Daoy (cell line): ENCODE measurements at regions not wholly inside any gene's neighbourhood (a gene's known extent, or its start where the extent isn't known, plus 50 kb on each side); places are given as distances from the start of the nearest gene placed in this dataset.

ENCODE experiments used
- DNase-seq: peaks from one replicate; pipeline ENCODE4 v3.0.0-alpha.2; 2015; ENCODE audit warnings: low read depth

- DNase-seq: no peak
These were observed 116.6 kb upstream of the PROX1 start for GRCh38 chr1:213871179-213871578.

GRCh38 chr1:213874789-213875188 is 113.0 kb upstream of the PROX1 start:
- no peak for DNase-seq

- DNase-seq: no peak
These were observed 111.2 kb upstream of the PROX1 start for GRCh38 chr1:213876531-213876930.

DNA sequence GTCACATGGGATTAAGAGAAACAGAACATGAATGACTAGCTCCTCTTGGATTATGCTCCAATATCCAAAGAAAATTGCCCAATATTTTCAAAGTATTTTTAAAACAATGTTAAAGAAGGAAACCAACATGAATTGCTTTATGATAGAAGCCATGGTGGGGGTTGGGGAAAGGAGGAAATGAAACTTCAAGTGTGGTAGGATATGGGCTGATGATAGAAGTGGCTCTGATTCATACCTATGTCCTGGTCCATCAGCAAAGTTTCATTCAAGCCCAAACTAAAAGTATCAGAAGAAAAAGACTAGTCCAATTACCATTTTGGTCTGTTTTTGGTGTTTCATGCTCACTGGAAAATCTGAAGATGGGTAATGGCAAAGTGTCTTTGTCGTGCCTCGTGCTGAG is 104.2 kb upstream of the PROX1 start:
- DNase-seq: no peak

DNA sequence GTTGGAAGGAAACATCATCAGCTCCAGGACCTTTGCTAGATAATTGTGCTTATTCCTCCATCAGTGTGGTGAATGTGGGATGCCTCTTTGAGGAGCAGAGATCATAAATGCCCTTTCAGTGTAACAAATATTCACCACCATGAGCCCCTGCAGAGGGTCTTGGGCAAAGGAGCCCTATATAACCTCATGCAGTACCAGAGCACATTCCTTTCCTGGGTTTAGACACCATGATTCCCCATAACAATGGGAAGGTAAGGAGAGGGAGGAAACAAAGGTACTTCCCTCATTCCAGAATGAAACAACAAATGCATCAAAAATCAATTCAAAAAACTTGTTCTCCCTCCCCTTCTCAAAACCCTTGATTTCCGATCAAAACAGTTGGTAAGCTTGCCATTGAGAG is 103.4 kb upstream of the PROX1 start:
- no peak for DNase-seq

DNA sequence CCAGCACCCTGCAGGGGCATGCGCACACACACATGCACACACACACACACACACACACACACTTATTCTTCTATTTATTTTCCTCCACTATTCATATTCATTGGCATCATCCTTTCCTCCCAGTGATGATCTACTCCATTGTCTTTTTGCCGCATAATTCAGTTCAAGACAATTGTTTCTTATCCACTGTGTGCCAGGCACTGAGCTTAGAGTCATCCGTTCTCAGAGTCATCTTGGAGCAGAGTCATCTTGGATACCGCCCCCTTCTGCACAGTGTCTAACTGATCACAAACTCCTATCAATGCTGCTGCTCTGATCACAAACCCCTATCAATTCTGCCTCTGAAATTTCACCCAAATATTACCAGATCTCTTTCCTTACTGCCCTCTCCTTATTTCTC is 102.8 kb upstream of the PROX1 start:
- DNase-seq: no peak

GRCh38 chr1:213887842-213888241 is 99.9 kb upstream of the PROX1 start:
- DNase-seq: no peak

GRCh38 chr1:213891989-213892902 is 95.5 kb upstream of the PROX1 start:
- DNase-seq: no peak

- DNase-seq: no peak
These were observed 89.1 kb upstream of the PROX1 start for GRCh38 chr1:213898684-213899083.

DNA sequence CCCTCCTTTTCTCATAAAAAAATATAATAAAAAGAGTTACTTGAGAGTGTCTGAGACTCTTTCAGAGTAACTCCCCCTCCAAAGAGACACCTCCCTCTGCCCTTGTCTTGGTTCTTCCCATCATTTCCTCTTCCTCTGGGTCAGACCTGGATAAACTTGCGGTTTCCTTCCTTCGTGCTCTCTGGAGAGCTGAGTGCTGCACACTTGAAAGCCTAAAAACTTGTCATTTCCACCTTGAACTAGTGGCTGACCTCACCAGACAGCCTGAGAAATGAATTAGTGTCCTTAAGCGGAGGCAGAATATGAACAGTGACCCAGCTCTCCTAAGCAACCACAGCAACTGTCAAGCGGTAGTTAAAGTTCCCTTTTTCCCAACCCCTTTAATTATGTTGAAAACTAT is 88.4 kb upstream of the PROX1 start:
- DNase-seq: no peak

DNA sequence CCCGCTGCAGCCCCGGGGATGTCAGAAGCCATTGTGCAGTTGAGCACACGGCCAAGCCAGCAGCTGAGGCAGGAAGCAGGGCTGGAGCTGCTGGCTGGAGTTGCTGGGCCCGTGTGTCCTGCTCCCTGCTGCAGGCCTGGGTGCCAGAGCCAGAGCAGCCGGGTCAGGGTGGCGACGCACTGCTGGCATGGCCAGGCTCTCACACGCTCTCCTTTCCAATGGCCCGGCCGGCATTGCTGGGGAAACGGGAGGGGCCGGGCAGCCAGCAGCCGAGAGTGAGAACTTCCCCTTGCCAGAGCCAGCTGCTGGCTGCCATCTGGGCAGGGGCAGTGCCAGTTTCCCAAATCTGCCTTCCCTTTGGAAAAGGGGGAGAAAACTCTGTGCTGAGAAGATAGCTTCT is 82.4 kb upstream of the PROX1 start:
- DNase-seq: peak; percentile 29

DNA sequence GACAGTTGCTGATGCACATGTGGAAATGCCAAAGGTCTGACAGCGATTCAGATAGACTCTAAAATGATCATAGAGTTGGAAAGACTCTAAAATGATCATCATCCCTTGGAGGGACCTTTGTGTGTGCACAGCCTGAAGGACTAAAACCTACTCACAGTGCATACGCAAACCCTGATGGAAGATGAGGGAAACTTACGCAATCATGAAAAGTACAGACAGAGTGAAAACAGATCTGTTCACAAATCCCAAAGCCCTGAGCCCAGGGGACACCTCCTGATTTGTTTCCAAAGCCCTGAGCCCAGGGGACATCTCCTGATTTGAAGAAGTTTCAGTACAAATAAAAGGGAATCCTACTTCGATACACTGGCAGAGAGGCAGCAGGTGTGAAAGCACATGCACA is 79.3 kb upstream of the PROX1 start:
- DNase-seq: no peak

DNA sequence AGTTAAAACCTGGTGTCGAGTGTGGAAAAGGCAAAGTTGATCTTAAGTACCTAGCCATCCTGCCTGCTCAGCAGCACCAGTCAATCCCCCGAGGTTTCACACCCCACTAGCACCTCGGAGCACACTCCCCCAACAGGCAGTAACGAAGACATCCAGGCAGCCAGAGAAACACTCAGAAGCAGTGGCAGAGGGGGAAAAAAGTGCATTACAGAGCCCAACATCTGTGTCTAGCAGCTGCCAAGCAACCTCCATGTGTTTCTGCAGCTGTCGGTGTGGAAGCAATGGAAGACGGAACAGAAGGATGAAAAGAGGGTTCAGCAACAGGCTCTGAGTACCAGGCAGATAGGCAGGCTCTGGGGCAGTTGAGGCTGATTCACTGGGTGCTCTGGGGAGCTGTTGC is 73.4 kb upstream of the PROX1 start:
- no peak for DNase-seq

GRCh38 chr1:213921311-213921710 is 66.5 kb upstream of the PROX1 start:
- no peak for DNase-seq

- no peak for DNase-seq
These were observed 66.1 kb upstream of the PROX1 start for GRCh38 chr1:213921712-213922111.

- no peak for DNase-seq
These were observed 62.1 kb upstream of the PROX1 start for GRCh38 chr1:213925531-213926182.

GRCh38 chr1:213927846-213928245 is 59.9 kb upstream of the PROX1 start:
- no peak for DNase-seq

GRCh38 chr1:213929398-213929797 is 58.4 kb upstream of the PROX1 start:
- DNase-seq: no peak

DNA sequence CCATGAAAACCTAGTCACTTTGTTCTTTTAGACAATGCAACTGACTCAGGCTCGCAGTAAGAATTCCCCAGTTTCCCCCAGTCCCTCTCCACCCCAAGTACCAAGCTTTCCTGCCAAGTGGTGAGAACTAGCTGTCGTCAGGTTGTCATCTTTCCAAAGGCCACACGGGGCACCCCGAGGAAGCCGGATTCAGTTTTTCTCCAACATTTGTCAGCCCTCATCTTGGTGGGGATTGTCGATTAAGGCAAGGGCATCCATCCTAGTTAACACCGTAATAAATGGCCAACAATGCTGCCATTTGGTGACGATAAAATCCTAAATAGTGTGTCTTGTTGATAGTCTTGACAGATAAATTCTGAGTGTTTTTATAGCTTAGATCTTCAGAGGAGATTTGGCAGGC is 55.9 kb upstream of the PROX1 start:
- peak; percentile 23 for DNase-seq

GRCh38 chr1:213933336-213933735 is 54.4 kb upstream of the PROX1 start:
- DNase-seq: no peak

- peak; percentile 94 for DNase-seq
These were observed 53.1 kb upstream of the PROX1 start for GRCh38 chr1:213934649-213935048.

DNA sequence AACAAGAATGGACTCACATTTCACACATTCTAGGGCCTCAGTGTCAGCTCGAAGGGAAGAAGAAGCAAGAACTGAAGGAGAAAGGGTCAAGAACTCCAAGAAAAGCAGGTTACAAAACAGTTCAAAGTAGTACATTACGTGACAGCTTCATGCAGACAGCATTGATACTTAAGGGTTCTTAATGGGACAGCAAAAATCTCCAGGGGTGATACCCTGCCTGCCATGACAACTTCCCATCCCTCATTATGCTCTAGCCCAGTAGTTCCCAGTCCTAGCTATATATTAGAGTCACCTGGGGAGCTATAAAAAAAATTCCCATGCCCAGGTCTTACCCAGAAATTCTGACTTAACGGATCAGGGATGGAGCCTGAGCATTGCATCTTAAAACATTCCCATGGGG is 51.2 kb upstream of the PROX1 start:
- DNase-seq: no peak
